ENCODE measurements at regions not wholly inside any gene's neighbourhood (a gene's known extent, or its start where the extent isn't known, plus 50 kb on each side); places are given as distances from the start of the nearest gene placed in this dataset.

GRCh38 chr10:118118716-118119115, 72.0 kb upstream of the RAB11FIP2 start:
- peaks cover 5% of the 10 kb centered on the region for H3K36me3 Mint-ChIP-seq (ENCODE audit: unreplicated experiment)
- H3K9me3 Mint-ChIP-seq (ENCODE audit: unreplicated experiment), result no peaks in the 10 kb centered on the region
- DNase-seq, result no peak
- H3K27ac Mint-ChIP-seq (ENCODE audit: unreplicated experiment), result no peak overlapping the region
- H3K4me3 Mint-ChIP-seq (ENCODE audit: unreplicated experiment), result no peak overlapping the region
- H3K27me3 Mint-ChIP-seq (ENCODE audit: unreplicated experiment), result no peaks in the 10 kb centered on the region
- no peak for TF ChIP-seq CTCF (IDR thresholded peaks at IDR 0.05; ENCODE audit: partially characterized antibody, unreplicated experiment)
- H3K4me1 Mint-ChIP-seq (ENCODE audit: low read depth, unreplicated experiment), result no peaks in the 10 kb centered on the region

- Mint-ChIP-seq H3K4me1 (ENCODE audit: low read depth, unreplicated experiment) (no peaks in the 10 kb centered on the region), H3K36me3 (ENCODE audit: unreplicated experiment) (no peaks in the 10 kb centered on the region), H3K27ac (ENCODE audit: unreplicated experiment) (no peak overlapping the region), H3K27me3 (ENCODE audit: unreplicated experiment) (no peaks in the 10 kb centered on the region), H3K9me3 (ENCODE audit: unreplicated experiment) (no peaks in the 10 kb centered on the region), H3K4me3 (ENCODE audit: unreplicated experiment) (no peak overlapping the region)
- no peak for TF ChIP-seq CTCF (IDR thresholded peaks at IDR 0.05; ENCODE audit: partially characterized antibody, unreplicated experiment)
- no peak for DNase-seq
Observed at GRCh38 chr10:118116715-118117449, 70.1 kb upstream of the RAB11FIP2 start.

GRCh38 chr10:118116362-118116714, 69.6 kb upstream of the RAB11FIP2 start:
- no peak for DNase-seq
- Mint-ChIP-seq H3K4me3 (ENCODE audit: unreplicated experiment) (no peak overlapping the region), H3K9me3 (ENCODE audit: unreplicated experiment) (no peaks in the 10 kb centered on the region), H3K36me3 (ENCODE audit: unreplicated experiment) (no peaks in the 10 kb centered on the region), H3K27ac (ENCODE audit: unreplicated experiment) (no peak overlapping the region), H3K4me1 (ENCODE audit: low read depth, unreplicated experiment) (no peaks in the 10 kb centered on the region), H3K27me3 (ENCODE audit: unreplicated experiment) (no peaks in the 10 kb centered on the region)
- TF ChIP-seq CTCF (IDR thresholded peaks at IDR 0.05; ENCODE audit: partially characterized antibody, unreplicated experiment), result no peak

GRCh38 chr10:118115701-118116100, 69.0 kb upstream of the RAB11FIP2 start:
- no peak overlapping the region for H3K27ac Mint-ChIP-seq (ENCODE audit: unreplicated experiment)
- no peaks in the 10 kb centered on the region for H3K36me3 Mint-ChIP-seq (ENCODE audit: unreplicated experiment)
- no peak for DNase-seq
- TF ChIP-seq CTCF (IDR thresholded peaks at IDR 0.05; ENCODE audit: partially characterized antibody, unreplicated experiment), result no peak
- H3K4me3 Mint-ChIP-seq (ENCODE audit: unreplicated experiment), result no peak overlapping the region
- H3K4me1 Mint-ChIP-seq (ENCODE audit: low read depth, unreplicated experiment), result no peaks in the 10 kb centered on the region
- H3K27me3 Mint-ChIP-seq (ENCODE audit: unreplicated experiment), result no peaks in the 10 kb centered on the region
- no peaks in the 10 kb centered on the region for H3K9me3 Mint-ChIP-seq (ENCODE audit: unreplicated experiment)

GRCh38 chr10:118114992-118115391, 68.3 kb upstream of the RAB11FIP2 start:
- Mint-ChIP-seq H3K27ac (ENCODE audit: unreplicated experiment) (no peak overlapping the region), H3K36me3 (ENCODE audit: unreplicated experiment) (no peaks in the 10 kb centered on the region), H3K4me3 (ENCODE audit: unreplicated experiment) (no peak overlapping the region), H3K9me3 (ENCODE audit: unreplicated experiment) (no peaks in the 10 kb centered on the region), H3K4me1 (ENCODE audit: low read depth, unreplicated experiment) (peaks cover under 1% of the 10 kb centered on the region), H3K27me3 (ENCODE audit: unreplicated experiment) (no peaks in the 10 kb centered on the region)
- TF ChIP-seq CTCF (IDR thresholded peaks at IDR 0.05; ENCODE audit: partially characterized antibody, unreplicated experiment), result no peak
- no peak for DNase-seq

Data from glutamatergic neuron (in vitro differentiated cells).